GM18498 (cell line): ENCODE measurements at regions not wholly inside any gene's neighbourhood (a gene's known extent, or its start where the extent isn't known, plus 50 kb on each side); places are given as distances from the start of the nearest gene placed in this dataset.
"Not testable (repeated sequence)": the region's sequence is repeated elsewhere in the genome, so short reads cannot be mapped to it uniquely, and the experiment has no call there.

ENCODE experiments used
- ATAC-seq: cut with Tn5 transposase; IDR thresholded peaks from one replicate; pipeline ENCODE4 v1.9.1; 2021; ENCODE audit warnings: mild to moderate bottlenecking, moderate library complexity; ENCODE audit not compliant: unreplicated experiment

DNA sequence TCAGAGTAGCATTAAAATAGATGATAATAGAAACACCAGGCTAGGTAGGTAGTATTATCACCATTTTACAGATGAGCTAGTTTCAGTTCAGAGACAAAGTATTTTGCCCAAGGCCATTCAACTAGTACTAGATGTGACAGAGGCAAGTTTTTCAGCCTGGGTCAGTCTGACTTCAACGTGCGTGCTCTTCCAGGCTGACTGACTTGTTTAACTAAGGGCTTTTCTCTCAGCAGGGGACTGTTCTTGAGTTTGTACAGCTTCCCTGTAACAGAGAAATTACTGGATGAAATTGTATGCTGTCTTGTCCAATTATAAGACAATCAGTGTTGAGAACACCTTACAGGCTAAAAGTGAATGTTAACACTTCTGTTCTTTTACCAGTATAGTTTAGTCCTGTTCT is 333.5 kb upstream of the MAN1A1 start:
- ATAC-seq, result no peak

DNA sequence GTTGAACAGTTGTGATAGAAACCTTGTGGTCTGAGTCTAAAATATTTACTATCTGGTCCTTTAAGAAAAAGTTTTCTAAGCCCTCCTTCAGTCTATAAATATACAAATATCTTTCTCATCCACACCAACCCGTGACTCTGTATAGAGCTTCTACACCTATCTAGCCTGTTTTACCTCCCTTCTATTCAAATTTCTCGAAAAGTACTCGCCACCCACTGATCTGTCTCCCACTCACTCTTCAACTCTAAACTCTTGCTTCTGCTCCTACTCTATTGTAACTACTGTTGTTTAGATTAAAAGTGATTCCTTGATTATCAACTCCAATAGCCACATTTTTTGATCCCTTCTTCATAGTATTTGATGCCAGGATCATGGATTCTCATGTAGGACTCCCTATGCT is 329.4 kb upstream of the MAN1A1 start:
- no peak for ATAC-seq

- ATAC-seq, result no peak
Observed at GRCh38 chr6:119677384-119677783, 327.8 kb upstream of the MAN1A1 start.

DNA sequence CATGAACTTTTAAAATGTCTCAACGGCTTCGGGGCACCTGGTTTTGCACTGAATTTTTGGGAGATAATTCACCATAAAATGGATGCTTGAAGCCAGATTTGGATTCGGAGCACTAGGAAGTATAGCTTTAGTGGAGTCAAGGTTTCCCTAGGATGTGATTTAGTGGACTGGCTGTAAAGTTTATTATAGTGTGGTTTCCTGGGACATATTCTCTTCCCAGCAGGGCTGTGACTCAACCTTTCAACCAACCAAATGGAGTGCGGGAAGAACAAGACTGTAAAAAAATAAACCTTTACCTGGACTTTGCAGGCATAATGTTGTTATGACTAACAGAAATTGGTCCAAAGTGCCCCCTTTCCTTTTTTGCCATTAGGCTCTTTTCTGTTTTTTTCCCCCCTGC is 327.4 kb upstream of the MAN1A1 start:
- ATAC-seq, result no peak

DNA sequence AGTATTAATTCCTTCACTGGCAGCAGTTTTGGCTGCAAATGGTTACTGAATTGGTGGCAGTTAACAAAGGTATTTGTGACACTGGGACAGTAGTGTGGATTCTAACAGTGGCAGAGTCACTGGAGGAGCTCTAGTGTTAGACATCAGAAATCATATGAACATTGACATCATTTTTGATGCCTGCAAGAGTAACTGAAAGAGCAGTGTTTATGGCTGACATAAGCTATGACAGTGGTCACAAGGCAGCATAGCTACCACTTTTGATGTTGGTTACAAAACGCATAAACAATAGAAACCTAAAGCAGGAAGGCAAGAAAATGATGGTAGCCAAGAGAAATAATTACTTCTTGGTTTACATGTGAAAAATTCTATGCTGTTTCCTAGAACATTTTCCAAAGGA is 326.7 kb upstream of the MAN1A1 start:
- no peak for ATAC-seq

DNA sequence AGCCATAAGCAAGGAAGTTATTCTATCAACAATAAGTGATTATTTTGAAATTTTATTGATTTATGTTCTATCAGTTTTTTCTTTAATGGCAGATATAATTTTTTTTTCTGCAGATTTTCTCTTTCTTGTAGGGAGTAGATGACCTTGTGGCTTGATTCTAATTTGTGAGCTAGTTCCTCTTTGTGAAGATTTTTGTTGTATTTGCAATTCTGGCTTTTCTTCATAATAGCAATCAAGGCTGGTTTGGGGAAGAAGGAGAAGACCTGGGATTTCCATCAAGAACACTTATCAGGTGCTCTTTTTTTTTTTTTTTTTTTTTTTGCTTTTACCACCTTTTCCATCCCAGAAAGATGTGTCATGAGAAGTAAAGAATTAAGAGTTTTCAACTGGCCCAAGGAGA is 324.2 kb upstream of the MAN1A1 start:
- no peak for ATAC-seq

DNA sequence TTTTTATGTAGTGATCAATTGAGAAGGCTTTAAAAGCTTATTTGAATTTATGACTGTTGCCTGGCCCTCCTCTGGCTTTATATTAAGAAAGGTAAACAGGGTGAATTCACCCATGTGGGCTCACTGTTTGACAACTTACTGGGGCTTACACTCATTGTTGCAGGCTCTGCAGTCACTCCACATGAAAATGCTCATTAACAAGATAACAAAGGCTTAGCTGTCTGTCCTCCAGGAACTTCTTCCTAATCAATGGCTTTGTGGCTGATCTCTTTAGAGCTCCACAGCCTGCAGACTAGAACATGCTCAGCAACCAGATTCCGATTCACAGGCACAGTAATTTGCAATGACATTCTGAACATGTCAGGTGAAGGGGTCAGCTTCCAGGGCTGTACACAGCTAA is 323.2 kb upstream of the MAN1A1 start:
- ATAC-seq, result no peak

GRCh38 chr6:119671105-119671504 is 321.5 kb upstream of the MAN1A1 start:
- ATAC-seq, result no peak

- no peak for ATAC-seq
Observed at GRCh38 chr6:119669221-119669620, 319.7 kb upstream of the MAN1A1 start.

GRCh38 chr6:119665432-119665831 is 315.9 kb upstream of the MAN1A1 start:
- not testable (repeated sequence) for ATAC-seq

DNA sequence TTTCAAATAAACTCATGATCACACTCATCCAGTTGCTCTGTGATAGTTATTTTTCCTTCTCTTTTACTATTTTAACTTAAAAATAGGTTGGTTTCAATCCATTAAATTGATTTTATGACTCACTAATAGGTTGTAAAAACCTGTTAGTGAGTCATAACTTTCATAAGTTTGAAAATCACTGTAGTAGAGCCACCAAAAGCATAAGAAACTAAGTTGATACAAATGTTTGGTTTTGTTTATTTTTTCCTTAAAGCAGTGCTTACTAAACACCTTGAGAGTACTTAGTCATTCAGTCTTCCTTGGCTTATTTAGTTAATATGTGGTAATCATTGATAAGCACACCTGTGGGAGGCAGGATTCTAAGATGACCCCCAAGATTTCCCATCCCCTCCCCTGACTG is 312.1 kb upstream of the MAN1A1 start:
- no peak for ATAC-seq

DNA sequence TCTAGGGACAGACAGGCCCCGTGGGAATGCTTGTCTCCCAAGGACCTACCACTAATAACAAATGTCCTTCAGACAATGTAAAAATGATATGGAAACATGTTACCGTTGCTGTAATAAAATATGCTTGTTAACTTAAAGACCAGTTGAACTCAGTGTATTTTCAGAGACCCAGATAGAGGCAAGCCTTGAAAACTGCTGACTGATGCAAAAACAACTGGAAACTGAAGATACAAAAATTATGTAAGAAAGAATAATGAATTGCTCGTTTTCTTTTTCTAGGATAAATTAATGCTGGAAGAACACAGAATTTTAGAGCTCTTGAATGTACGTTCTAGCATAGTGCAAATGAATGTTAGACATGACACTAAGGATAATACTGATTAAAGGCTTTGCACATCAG is 311.5 kb upstream of the MAN1A1 start:
- no peak for ATAC-seq

DNA sequence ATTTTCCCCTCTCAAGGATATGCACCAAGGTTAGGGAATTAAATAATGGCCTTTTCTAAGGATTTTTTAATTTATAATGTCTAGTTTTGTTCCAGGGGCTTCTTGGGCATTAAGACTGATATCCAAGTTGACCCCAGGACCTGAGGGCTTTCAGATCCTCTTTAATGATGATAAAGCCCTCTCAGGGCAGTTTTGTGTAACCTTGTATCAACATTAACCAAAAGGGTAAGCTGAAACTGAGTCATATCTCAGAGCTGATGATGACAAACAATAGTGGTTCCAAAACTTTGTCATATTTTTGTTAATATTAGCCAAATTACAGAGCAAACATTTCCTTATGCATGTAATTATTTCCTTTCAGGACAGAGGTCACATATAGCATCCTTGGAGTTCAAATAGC is 309.4 kb upstream of the MAN1A1 start:
- ATAC-seq, result no peak

DNA sequence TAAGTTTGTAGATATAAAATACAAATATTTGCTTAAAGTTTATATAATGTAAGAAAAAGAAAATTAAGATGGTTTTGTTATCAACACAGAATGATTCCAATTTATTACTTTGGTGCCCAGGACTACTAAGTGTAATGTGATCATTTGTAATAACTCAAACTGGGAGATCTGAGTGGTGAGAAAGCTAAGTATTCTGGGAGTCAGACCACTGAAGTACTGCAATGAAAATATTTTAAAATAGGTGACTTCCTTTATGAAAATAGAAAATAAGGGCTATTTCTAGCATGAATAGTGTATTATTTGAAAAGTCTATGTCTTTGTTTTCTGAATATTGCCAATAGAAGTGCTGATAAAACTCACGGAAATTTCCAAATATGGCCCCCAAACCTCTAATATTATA is 305.6 kb upstream of the MAN1A1 start:
- no peak for ATAC-seq

GRCh38 chr6:119653329-119653728 is 303.8 kb upstream of the MAN1A1 start:
- no peak for ATAC-seq

DNA sequence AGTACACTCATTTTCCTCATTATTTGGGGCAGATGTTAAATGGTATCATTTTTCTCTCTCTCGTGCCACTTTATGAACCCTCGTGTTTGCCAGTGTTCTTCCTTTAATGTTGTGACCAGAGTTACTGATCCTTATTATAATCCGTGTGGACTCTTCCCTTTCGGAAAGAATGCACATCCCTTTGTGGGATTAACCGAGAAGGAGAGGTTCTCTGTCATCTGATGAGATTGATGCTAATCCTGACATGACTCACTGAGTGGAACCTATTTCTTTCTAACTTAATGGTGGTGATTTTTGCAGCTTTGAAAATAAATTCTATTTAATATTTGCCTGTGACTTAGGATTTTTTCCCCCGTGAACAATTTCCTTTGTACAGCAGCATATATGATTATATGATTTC is 300.0 kb upstream of the MAN1A1 start:
- no peak for ATAC-seq

- ATAC-seq, result no peak
Observed at GRCh38 chr6:119647309-119647708, 297.7 kb upstream of the MAN1A1 start.

DNA sequence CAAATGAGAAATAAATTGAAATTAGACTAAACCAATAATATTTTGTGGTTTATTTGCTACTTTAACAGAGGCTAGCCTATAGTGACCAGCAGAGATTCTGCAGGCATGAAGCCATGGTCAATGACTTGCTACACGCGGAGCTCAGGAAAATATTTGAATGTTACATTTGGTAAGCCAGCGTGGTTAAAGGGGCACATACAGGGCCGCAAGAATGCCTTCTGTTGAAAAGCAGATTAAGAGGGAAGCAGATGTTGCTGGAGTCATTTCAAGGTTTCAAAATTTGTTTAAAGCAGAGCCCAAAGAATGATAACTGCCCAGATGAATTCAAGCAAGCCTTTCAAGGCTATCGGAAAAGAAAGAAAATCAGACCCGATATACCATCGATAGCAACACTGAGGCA is 294.3 kb upstream of the MAN1A1 start:
- ATAC-seq, result no peak

DNA sequence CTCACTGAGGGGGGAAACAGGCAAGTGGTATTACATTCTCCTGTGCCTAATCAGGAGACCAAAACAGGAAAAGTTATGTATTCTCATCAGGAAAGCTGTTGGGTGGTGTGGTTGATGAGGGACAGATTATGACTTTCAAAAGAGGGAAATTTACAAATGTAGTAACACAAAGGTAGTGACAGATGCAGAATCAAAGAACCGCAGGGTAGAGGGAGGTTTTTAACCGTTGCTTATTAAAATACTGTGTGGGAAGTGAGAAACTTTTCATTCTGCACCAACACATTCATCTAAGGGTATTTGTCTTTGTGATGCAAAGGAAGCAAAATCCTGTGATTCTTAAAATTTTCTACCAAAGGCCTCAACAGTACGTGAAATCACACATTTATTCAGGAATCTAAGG is 288.2 kb upstream of the MAN1A1 start:
- no peak for ATAC-seq

- ATAC-seq, result no peak
Observed at GRCh38 chr6:119636060-119636459, 286.5 kb upstream of the MAN1A1 start.

- ATAC-seq, result no peak
Observed at GRCh38 chr6:119633461-119633860, 283.9 kb upstream of the MAN1A1 start.

DNA sequence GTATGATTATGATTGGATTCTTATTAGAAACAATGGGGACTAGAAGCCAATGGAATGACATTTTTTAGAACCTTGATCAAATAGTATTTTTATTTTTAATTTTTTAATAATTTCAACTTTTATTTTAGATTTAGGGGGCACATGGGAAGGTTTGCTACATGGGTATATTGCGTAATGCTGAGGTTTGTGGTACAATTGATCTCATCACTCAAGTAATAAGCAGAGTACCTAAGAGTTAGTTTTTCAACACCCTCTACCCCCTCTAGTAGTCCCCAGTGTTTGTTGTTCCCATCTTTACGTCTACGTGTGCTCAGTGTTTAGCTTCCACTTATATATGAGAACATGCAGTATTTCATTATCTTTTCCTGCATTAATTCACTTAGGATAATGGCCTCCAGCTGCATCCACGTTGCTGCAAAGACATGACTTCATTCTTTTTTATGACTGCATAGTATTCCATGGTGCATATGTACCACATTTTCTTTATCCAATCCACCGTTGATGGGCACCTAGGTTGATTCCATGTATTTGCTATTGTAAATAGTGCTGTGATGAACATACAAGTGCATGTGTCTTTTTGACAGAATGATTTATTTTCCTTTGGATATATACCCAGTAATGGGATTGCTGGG is 281.1 kb upstream of the MAN1A1 start:
- ATAC-seq, result no peak
